Skeletal muscle tissue (tissue), 3 donors: ENCODE measurements at regions not wholly inside any gene's neighbourhood (a gene's known extent, or its start where the extent isn't known, plus 50 kb on each side); places are given as distances from the start of the nearest gene placed in this dataset.

Experiments used
- H3K27ac ChIP-seq: one replicate; pipeline ENCODE4 v1.7.0; 2013; ENCODE audit warnings: mild to moderate bottlenecking, low read depth, low read length, inconsistent platforms
- H3K27me3 ChIP-seq, 3 donors: one replicate each; pipeline ENCODE4 v1.7.0; 2013; ENCODE audit warnings: low read length in 3 of 3; ENCODE audit not compliant: control insufficient read depth in 3 of 3, insufficient read depth in 3 of 3
- H3K36me3 ChIP-seq, 3 donors: one replicate each; pipeline ENCODE4 v1.7.0; 2013; ENCODE audit warnings: low read length in 3 of 3; ENCODE audit not compliant: control insufficient read depth in 3 of 3, insufficient read depth in 3 of 3
- H3K4me1 ChIP-seq, 3 donors: one replicate each; pipeline ENCODE4 v1.7.0; 2013; ENCODE audit warnings: low read length in 3 of 3, mild to moderate bottlenecking in 3 of 3; ENCODE audit not compliant: control insufficient read depth in 3 of 3, insufficient read depth in 3 of 3
- H3K4me3 ChIP-seq, 3 donors: one replicate each; pipeline ENCODE4 v1.7.0; 2013; ENCODE audit warnings: low read length in 3 of 3
- H3K9ac ChIP-seq, 3 donors: one replicate each; pipeline ENCODE4 v1.7.0; 2013; ENCODE audit warnings: low read length in 3 of 3, mild to moderate bottlenecking in 3 of 3, moderate library complexity in 2 of 3, low read depth in 1 of 3
- H3K9me3 ChIP-seq, 3 donors: one replicate each; pipeline ENCODE4 v1.7.0; 2013; ENCODE audit warnings: low read length in 3 of 3; ENCODE audit not compliant: control insufficient read depth in 3 of 3
- donor health status: Osteomylitis.

DNA sequence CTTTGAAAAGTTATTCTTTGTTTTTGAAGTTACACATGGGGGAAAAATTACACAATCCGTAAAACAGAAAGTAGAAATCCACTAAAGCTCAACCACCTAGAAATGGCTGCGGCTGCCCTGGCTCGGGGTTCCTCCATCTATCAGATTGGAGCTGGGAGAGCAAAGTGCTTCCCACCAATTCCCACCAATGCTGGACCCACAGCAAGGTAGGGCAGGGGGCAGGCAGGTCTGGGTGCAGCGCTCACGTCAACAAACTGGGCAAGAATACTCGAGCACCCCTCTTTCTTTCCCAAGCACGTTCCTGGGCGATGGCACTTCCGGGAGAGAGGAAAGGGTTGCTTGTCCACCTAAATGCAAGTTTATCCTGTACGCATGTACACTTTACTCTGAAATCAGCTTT, 217.6 kb downstream of the NDUFA10 start:
- no peaks in the 10 kb centered on the region for H3K9me3 ChIP-seq
- no peaks in the 10 kb centered on the region for H3K36me3 ChIP-seq
- H3K4me1 ChIP-seq, result peaks cover 0 to 5% (median 4%) of the 10 kb centered on the region in 3 donors
- H3K9ac ChIP-seq, result no peak overlapping the region
- H3K4me3 ChIP-seq, result no peak overlapping the region
- no peak overlapping the region for H3K27ac ChIP-seq
- H3K27me3 ChIP-seq, result peaks cover 8 to 37% (median 15%) of the 10 kb centered on the region in 3 donors

DNA sequence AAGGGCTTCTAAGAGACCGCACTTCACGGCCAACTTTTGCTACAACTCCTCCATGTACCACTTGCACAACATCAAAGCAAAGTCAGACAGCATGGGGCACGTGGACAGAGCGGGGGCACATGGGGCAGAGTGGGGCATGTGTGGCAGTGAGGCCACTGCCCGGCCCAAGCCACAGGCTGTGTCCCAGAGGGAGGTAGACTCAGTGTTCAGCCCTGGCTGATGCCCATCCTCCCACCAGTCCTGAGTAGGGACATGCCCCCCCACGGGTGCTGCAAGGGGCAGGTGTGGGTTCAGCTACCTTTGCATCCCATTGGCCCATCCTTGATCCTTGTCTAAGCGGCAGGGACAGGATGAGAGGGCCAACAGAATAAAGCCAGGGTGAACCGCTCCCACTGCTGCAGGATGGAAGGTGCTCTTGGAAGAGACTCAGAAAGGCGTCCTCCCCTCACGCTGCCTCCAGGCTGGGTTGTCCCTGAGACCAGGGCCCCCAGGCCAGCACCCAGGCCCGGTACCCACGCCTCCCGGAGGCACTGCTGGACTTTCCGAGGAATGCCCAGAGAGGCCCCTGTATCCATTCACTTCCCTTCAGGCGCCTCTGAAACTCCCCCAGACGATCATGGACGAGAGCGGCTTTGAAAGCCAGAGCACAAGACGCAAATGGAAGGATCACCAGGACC, 218.2 kb downstream of the NDUFA10 start:
- no peak overlapping the region for H3K27ac ChIP-seq
- H3K9me3 ChIP-seq, result no peaks in the 10 kb centered on the region
- H3K36me3 ChIP-seq, result no peaks in the 10 kb centered on the region
- H3K4me1 ChIP-seq, result peaks cover 0 to 5% (median 4%) of the 10 kb centered on the region in 3 donors
- H3K4me3 ChIP-seq, result no peak overlapping the region
- H3K9ac ChIP-seq, result no peak overlapping the region
- peaks cover 8 to 32% (median 21%) of the 10 kb centered on the region in 3 donors for H3K27me3 ChIP-seq

DNA sequence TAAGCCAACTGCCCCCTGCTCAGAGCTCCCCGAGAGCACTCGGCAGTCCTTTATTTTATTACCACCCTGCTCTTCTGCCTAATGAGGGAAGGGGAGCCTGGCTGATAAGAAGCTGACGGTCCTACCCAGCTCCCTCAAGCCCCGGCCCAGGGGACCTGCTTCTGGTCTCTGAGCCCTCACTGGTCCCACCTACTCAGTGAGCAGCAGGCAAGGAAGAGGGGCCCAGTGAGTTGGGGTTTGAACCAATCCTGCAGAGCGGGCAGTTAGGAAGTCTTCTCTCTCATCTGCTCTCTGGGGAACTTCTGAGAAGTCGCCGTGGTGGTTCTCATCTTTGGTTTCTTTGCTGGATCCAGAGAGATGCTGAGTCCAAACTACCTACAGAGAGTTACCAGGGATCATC, 218.9 kb downstream of the NDUFA10 start:
- Histone ChIP-seq H3K27me3 (peaks cover 8 to 26% (median 23%) of the 10 kb centered on the region in 3 donors), H3K27ac (no peak overlapping the region), H3K4me1 (no peaks in the 10 kb centered on the region)

DNA sequence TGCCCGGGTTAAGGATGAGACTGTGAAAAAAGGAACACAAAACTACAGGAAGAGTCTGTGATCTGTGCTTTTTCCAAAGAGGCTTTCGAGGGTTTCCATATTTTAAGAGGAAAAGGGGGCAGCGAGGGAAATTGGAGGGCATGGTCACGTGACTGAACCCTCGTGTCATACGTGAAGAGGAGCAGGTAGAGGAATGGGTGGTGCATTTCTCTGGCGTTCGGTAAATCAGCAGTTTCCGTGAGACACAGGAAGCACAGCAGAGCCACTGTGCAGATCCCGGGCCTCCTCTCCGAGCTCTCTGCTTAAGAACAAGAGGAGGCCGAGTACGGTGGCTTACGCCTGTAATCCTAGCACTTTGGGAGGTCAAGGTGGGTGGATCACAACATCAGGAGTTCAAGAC, 219.7 kb downstream of the NDUFA10 start:
- Histone ChIP-seq H3K9me3 (no peaks in the 10 kb centered on the region), H3K27ac (no peak overlapping the region), H3K36me3 (no peaks in the 10 kb centered on the region), H3K27me3 (peaks cover 8 to 24% (median 19%) of the 10 kb centered on the region in 3 donors), H3K4me1 (no peaks in the 10 kb centered on the region), H3K4me3 (no peak overlapping the region), H3K9ac (no peak overlapping the region)

More for the DNA sequence above, 218.9 kb downstream of the NDUFA10 start:
- Histone ChIP-seq H3K4me3 (no peak overlapping the region), H3K9ac (no peak overlapping the region), H3K36me3 (no peaks in the 10 kb centered on the region), H3K9me3 (no peaks in the 10 kb centered on the region)

DNA sequence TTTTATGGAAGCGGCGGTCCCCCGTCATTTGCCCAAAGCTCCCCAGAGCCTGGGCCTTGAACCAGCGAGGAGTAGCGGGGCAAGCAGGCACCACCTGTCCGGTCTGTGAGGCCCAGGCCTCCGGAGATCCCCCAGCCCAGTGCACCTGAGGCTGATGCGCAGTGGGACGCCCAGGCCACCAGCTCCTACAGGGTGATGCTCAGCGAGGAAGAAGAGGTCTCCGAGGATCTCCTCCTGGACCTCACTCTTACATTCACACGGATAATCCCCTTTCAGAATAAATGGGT, 220.2 kb downstream of the NDUFA10 start:
- Histone ChIP-seq H3K9ac (no peak overlapping the region), H3K9me3 (no peaks in the 10 kb centered on the region), H3K4me1 (no peaks in the 10 kb centered on the region), H3K27me3 (peaks cover 8 to 24% (median 15%) of the 10 kb centered on the region in 3 donors), H3K4me3 (no peak overlapping the region), H3K27ac (no peak overlapping the region), H3K36me3 (no peaks in the 10 kb centered on the region)

DNA sequence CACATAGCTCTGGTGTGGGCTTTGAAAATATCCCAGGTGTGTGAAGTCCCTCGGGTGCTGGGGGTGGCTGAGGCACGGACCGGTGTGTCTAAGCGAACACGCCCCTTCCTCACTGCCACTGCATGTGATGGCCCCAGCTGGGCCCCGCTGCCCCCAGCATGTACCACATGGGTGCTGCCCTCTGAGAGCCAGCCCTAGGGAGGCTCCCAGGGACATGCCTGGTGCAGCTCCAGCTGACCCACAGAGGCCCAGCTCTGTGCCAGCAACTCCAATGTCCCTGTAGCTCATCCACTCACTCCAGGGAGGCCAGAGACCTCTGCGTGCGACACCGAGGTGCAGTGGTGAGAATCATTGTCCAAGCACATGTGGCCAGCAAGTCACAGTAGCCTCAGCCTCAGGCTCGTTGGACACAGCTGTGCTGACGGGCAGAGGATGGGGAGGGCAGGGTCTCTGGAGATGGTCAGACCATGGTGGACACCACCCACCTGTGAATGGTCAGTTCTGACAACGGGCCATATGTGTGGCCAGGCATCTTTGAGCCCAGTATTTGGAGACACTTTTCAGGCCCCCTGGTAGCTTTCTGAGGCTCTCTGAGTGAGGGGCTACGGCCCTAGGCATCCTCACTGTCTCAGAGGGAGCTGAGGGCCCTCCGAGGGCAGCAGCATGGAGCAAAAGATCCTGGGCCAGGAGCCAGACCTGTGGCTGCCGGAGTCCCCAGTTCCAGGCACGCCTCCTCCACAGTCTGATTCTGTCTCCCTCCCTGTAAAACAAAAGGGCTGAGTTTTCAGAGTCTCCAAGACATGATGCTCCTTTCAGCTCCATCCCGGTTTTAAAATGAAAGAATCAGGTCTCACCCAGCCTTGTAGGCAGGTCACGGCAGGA, 220.7 kb downstream of the NDUFA10 start:
- H3K27ac ChIP-seq, result no peak overlapping the region
- no peaks in the 10 kb centered on the region for H3K4me1 ChIP-seq
- H3K36me3 ChIP-seq, result no peaks in the 10 kb centered on the region
- H3K9me3 ChIP-seq, result no peaks in the 10 kb centered on the region
- H3K9ac ChIP-seq, result no peak overlapping the region
- H3K27me3 ChIP-seq, result peaks cover 8 to 24% (median 15%) of the 10 kb centered on the region in 3 donors
- H3K4me3 ChIP-seq, result no peak overlapping the region

DNA sequence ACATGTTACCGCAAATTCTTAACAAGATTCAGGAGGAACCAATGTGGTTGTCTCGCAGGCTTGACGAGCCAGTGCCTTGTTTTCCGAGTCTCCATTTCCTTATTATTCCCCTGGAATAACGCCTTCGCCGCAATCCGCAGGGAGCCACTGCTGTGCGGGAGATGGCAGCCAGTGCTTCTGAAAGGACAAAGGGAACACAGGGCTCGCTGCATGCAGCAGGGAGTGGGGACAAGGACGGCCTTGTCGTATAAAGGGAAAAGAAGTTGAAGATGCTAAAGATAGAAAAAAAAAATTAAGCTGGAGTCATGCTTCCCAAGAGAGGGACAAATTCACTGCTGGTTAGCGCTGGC, 221.4 kb downstream of the NDUFA10 start:
- H3K9me3 ChIP-seq, result no peaks in the 10 kb centered on the region
- H3K4me3 ChIP-seq, result no peak overlapping the region
- H3K36me3 ChIP-seq, result no peaks in the 10 kb centered on the region
- no peaks in the 10 kb centered on the region for H3K4me1 ChIP-seq
- peaks cover 8 to 24% (median 15%) of the 10 kb centered on the region in 3 donors for H3K27me3 ChIP-seq
- H3K9ac ChIP-seq, result no peak overlapping the region
- H3K27ac ChIP-seq, result no peak overlapping the region

DNA sequence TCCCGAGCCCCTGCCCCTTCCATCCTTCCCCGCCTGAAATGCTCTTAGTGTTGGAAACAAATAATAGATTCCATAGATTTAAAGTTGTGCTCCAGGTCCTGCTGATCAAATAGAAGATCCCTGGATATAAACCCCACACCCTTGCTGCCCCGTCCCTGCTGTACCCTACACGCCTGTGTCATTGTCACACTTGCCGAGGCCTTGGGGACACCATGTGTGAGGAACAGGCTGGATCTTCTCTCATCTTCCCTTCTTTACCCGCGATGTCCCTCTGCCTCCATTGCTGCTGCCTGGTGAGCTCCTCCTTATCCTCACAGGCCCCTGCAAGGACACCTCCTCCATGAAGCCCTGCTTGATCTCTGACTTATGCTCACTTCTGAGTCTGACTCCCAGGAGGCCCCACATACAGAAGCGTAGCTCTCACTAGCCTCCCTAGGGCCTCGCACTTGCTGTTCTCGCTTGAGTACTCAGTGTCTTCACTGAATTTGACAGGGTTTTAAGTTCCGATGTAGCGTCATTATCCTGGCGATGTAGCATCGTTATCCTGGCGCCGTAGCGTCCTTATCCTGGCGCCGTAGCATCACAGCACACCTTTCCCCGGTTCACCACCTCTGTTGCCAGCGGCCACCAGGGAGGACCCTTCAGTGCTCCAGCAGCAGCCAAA, 221.9 kb downstream of the NDUFA10 start:
- no peak overlapping the region for H3K9ac ChIP-seq
- H3K36me3 ChIP-seq, result no peaks in the 10 kb centered on the region
- H3K27ac ChIP-seq, result no peak overlapping the region
- H3K9me3 ChIP-seq, result no peaks in the 10 kb centered on the region
- peaks cover 8 to 24% (median 15%) of the 10 kb centered on the region in 3 donors for H3K27me3 ChIP-seq
- no peak overlapping the region for H3K4me3 ChIP-seq
- no peaks in the 10 kb centered on the region for H3K4me1 ChIP-seq

DNA sequence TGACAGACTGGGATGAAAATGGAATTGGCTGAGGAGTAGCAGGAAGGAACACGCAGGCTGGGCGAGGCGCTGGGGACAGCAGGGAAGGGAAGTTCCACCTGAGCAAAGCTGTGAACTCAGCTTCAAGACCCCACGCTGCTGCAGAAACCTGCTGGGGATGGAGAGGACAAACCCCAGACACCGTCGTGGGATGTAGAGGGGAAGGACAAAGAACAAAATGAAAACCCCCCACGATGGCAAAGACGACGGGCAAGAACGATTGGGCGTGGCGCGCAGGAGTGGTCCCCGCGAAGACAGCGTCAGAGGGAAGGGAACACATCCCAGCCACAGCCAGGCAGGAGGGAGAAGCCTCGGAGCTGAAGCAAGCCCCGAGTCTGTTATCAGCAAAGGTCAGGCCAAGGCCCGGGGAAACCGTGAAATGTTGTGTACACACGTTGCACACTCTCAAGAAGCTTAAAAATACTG, 222.9 kb downstream of the NDUFA10 start:
- H3K27ac ChIP-seq, result no peak overlapping the region
- H3K4me3 ChIP-seq, result no peak overlapping the region
- no peaks in the 10 kb centered on the region for H3K36me3 ChIP-seq
- no peaks in the 10 kb centered on the region for H3K9me3 ChIP-seq
- H3K27me3 ChIP-seq, result peaks cover 8 to 22% (median 15%) of the 10 kb centered on the region in 3 donors
- H3K9ac ChIP-seq, result no peak overlapping the region
- no peaks in the 10 kb centered on the region for H3K4me1 ChIP-seq
